NCI-H128 (cell line): ENCODE measurements at regions not wholly inside any gene's neighbourhood (a gene's known extent, or its start where the extent isn't known, plus 50 kb on each side); places are given as distances from the start of the nearest gene placed in this dataset.

ENCODE experiments used
- DNase-seq: peaks from one replicate; lab custom pipeline; 2025; ENCODE audit not compliant: unreplicated experiment; lab: John Stamatoyannopoulos, UW

GRCh38 chr7:125675169-125675568, 745.5 kb upstream of the POT1 start:
- DNase-seq: no peak

GRCh38 chr7:125670926-125671572, 741.4 kb upstream of the POT1 start:
- no peak for DNase-seq

GRCh38 chr7:125668321-125668993, 738.8 kb upstream of the POT1 start:
- no peak for DNase-seq

- no peak for DNase-seq
Observed at GRCh38 chr7:125664625-125665024, 735.0 kb upstream of the POT1 start.

GRCh38 chr7:125663961-125664360, 734.3 kb upstream of the POT1 start:
- DNase-seq: no peak

- no peak for DNase-seq
Observed at GRCh38 chr7:125661677-125662076, 732.1 kb upstream of the POT1 start.

GRCh38 chr7:125661006-125661405, 731.4 kb upstream of the POT1 start:
- no peak for DNase-seq

- no peak for DNase-seq
Observed at GRCh38 chr7:125654076-125654475, 724.5 kb upstream of the POT1 start.

- DNase-seq: no peak
Observed at GRCh38 chr7:125651823-125652528, 722.4 kb upstream of the POT1 start.

GRCh38 chr7:125648543-125648942, 718.9 kb upstream of the POT1 start:
- DNase-seq: no peak

- DNase-seq: no peak
Observed at GRCh38 chr7:125645770-125646169, 716.1 kb upstream of the POT1 start.

- DNase-seq: no peak
Observed at GRCh38 chr7:125644109-125644508, 714.5 kb upstream of the POT1 start.

- DNase-seq: no peak
Observed at GRCh38 chr7:125643302-125643701, 713.7 kb upstream of the POT1 start.

- DNase-seq: no peak
Observed at GRCh38 chr7:125641884-125642283, 712.3 kb upstream of the POT1 start.

- DNase-seq: no peak
Observed at GRCh38 chr7:125636320-125636962, 706.8 kb upstream of the POT1 start.

GRCh38 chr7:125618516-125618915, 688.9 kb upstream of the POT1 start:
- no peak for DNase-seq

GRCh38 chr7:125611582-125611981, 682.0 kb upstream of the POT1 start:
- no peak for DNase-seq

- no peak for DNase-seq
Observed at GRCh38 chr7:125606671-125607070, 677.0 kb upstream of the POT1 start.

- no peak for DNase-seq
Observed at GRCh38 chr7:125605241-125605640, 675.6 kb upstream of the POT1 start.

GRCh38 chr7:125602441-125602840, 672.8 kb upstream of the POT1 start:
- DNase-seq: no peak

- DNase-seq: no peak
Observed at GRCh38 chr7:125599387-125599786, 669.8 kb upstream of the POT1 start.

GRCh38 chr7:125592331-125592730, 662.7 kb upstream of the POT1 start:
- no peak for DNase-seq
